Fibroblast of skin of back (primary cell): ENCODE measurements at regions not wholly inside any gene's neighbourhood (a gene's known extent, or its start where the extent isn't known, plus 50 kb on each side); places are given as distances from the start of the nearest gene placed in this dataset.
"Not testable (repeated sequence)": the region's sequence is repeated elsewhere in the genome, so short reads cannot be mapped to it uniquely, and the experiment has no call there.

Experiments used
- DNase-seq: peaks from one replicate; pipeline ENCODE4 v3.0.0-alpha.2; 2013

DNA sequence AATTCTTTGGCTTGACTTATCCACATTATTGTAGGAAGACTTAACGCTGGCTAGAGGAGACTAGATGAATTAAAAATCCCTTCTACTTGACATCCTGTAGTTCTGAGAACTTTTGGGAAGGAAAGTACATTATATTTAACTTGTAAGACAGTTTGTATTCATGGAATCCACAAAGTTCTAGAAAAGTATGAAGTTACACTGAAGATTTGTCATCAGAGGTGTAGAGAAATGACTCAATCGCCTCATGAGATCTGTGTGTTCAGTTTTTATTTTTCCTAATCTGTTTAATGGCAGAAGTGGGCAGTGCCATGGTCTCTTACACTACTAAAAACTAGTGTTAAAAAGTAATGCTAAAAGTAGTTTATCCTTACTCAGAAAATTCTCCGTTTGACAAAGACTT, 89.1 kb upstream of the SMIM30 start:
- DNase-seq, result no peak

DNA sequence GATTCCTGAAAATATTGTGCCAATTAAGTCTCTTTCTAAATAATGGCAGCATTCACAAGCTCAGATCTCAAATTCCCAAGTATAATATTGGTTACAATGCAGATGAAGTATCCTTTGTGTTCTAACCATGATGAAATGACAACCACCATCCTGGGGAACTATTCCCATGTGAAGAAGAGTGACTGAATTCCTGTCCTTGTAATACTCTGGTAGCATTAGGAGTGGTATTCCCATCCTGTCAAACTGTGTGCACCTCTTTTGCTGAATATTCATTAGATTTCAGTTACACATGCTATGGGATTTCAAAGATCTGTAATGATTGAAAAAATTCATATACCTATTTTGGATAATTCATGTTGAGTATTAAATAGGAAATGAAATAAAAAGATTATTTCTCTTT, 86.1 kb upstream of the SMIM30 start:
- no peak for DNase-seq

DNA sequence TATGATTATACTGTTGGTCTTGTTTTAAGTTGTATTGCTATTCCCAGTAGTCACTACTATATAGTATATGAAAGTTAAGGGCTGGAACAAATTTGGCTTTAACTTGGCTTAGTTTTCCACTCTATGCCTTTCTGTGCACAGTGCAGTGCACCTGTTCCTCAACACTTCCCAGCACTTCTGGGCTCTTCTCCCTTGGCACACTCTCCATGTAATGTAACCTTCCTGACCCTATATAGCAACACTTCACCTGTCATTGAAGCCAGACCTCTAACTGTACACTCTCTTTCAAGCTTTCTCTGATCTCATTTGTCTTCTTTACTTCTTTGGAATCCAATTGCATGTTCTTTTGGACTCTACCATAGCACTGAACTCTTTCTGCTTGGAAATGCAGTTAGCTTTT, 83.9 kb upstream of the SMIM30 start:
- DNase-seq, result no peak

DNA sequence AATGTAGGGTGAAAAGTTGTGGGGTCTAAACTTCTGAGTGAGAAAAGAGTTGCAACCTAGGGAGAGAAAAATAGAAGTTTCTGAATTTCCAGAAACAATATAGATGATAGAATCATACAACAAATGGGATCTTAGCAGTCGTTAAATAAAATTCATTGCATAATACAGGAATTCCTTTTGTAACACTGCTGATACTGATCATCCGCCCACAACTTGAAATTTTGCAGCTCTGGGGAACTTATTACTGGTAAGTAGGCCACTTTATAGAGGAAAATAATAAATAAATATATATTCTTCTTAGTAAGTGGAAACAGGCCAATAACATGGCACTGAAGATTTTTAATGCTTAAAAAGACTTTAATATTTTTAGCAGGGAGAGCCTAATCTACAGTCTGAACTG, 81.9 kb upstream of the SMIM30 start:
- no peak for DNase-seq

DNA sequence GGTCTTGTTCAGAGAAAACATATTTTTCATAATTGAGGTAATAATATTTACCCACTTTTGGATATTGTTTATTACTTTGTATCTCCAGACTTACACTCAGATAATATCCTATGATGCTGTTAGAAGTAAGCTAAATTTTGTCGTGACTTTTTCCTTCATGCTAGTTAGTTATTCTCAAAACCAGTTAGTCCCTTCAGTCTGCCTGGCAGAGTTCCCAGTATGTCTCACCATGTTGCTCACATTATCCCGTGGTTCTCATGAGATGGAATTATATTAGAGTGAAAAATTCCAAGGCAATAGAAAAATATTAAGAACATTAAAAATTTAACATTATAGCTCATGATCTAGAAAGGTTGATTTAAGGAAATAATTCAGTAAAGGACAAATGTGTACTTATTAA, 81.5 kb upstream of the SMIM30 start:
- DNase-seq, result peak; percentile 71

DNA sequence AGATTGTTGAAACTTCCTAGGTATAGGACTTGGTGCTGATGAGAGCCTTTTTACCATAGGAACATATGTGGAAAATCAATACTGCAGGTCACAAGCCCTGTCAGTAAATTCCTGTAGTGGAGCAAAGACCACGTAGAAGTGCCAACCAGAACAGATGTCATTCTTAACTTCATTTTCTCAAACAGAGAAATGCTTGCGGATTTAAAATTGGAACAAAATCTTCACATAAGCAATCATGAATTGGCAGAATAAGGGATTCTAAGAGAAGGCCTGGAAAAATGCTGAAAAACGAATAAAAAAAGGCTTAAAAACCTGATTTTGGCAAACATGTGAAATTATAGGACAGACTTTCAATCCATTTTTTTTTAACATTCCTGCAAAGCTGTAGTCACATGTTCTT, 80.8 kb upstream of the SMIM30 start:
- DNase-seq, result no peak

DNA sequence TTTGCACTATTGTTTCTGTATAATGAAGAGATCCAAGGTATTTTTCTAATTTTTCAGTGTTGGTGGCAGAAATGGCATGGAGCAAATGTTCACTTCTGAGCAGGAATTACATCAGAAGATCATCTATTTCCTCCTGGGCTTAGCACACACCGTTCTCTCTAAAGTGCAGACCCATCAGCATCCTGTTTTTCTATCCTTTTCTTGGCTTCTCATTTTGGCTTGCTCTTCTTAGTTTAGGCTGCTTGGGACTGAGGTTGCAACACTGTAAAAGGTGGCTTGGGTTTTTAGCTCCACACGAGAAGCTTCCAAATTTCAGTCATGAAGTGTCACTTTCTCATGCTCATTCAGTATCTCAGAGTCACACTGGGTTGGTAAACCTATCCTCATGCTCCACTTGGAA, 79.9 kb upstream of the SMIM30 start:
- no peak for DNase-seq

DNA sequence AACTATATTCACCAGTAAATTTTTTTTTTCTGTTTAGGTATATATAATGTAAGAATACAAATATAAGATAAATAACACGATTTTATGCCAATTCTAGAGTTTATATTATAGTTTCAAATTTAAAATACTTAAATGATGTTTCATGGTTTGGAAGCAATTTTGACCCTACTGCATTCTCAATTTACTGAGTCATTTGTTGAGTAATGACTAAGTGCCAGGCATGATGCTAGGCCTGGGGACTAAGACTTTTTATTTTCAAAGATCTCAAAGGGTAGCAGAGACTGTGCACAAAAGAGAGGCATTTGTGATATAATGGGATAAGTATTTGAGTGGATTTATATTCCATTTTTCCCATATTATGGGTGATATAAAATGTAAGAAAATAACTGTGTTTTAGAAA, 78.9 kb upstream of the SMIM30 start:
- DNase-seq, result peak; percentile 93

DNA sequence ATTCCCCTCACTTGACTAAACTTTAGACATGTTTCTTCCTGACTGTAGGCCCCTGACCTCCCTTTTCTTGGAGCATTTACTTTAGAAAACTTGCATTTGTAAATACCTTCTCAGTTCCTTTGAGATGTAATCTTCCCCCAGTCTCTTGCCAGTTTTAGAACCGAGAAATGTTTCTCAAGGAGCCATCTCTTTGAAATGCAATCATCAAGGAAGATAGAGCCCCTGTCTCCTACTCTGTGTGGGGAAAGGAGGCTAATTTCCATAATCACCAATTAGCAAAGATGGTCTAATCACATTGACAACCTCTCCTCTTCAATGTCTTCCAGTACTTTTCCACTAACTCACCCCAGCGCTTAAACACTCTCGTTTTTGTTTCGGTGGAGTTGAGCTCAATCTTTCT, 70.0 kb upstream of the SMIM30 start:
- DNase-seq, result no peak

DNA sequence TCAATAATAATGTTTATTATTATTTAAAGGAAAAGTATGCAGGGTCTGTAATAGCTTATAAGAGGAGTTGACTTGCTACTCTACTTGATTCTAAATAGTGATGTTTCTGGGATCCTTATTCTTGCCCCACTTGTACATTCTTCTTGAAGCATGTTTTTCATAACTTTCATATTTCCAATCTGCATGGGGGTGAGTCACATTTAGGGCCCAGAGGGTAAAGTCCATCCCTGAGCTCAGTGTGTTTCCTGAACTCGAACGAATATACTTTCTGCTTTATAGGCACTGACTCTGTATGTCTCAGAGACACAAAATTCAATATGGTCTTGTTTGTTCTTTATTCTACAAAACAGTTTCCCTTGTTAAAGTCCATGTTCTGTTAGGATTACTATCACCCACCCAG, 61.0 kb upstream of the SMIM30 start:
- peak; percentile 71 for DNase-seq

DNA sequence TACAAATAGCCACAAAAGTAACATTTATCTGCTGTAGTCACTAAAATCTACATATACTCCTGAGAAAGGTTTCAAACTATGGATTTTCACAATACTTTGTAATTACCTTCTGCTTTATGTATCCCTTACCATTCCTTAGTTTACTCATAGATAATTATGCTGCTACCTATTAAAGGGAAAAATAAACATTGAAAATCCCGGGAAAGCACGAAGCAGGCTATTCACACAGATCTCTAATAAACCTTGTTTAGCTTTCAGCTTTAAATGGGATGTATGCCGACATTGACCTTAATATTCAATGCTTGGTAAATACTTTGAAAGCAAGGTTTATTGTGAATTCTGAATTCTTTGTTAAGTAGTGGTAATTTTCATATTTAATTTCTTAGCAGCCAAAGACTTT, 58.5 kb upstream of the SMIM30 start:
- DNase-seq, result no peak

DNA sequence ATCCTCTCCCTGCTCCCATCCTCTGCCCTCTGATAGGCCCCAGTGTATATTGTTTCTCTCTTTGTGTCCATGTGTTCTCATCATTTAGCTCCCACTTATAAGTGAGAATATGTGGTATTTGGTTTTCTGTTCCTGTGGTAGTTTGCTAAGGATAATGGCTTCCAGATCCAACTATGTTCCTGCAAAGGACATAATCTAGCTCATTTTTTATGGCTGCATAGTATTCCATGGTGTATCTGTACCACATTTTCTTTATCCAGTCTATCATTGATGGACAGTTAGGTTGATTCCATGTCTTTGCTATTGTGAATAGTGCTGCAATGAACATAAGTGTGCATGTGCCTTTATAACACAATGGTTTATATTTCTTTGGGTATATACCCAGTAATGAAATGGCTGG, 57.8 kb upstream of the SMIM30 start:
- DNase-seq, result not testable (repeated sequence)

DNA sequence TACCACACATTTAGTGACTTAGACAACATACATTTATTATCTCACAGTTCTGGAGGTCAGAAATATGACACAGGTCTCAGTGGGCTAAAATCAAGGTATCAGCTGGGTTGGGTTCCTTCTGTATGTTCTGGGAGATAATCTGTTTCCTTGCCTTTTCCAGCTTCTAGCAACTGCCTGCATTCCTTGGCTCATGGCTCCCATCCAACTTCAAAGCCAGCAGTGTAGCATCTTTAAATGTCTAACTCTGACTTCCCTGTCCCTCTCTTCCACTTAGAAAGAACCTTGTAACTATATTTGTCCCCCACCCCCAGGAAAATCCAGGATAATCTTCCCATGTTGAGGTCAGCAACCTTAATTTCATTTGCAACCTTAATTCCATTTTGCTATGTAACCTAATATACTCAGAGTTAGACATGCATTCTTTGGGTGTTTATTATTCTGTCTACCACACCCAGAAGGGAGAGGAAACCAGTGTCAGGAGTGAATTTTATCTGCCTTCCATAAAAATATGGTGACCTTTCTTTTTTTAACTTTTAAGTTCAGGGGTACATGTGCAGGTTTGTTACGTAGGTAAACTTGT, 57.3 kb upstream of the SMIM30 start:
- peak; percentile 38 for DNase-seq

DNA sequence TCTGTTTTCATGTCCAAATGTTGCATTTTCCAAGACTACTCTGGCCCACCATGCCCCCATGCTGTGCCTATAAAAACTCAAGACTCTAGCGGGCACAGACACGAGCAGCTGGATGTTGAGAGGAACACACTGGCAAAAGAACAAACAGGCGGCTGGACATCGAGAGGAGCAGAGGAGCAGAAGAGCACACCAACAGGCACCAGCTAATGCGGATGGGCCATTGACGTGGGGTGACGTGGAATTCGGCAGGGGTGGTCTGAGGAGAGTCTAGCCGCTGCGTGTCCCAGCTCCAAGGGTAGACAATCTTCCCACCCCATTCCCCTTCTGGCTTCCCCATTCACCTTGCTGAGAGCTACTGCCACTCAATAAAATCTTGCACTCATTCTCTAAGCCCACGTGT, 54.4 kb upstream of the SMIM30 start:
- no peak for DNase-seq

DNA sequence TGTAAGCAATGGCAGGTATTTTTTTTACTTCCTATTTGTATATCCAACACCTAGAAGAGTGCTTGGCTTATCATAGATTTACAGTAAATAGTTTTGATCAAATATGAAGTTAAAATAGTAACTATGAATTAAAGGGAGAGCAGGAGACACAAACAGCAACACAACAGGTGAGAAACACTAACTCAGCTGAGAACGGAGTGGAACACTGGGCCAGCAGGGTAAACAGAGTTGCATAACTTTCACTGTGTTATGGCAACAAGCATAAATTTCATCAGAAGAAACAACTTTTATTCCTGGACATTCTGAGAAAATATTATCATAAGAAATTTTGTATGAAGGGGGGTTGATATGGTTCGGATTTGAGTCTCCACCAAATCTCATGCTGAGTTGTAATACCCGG, 52.2 kb upstream of the SMIM30 start:
- no peak for DNase-seq
